H1 (cell line): ENCODE measurements at regions not wholly inside any gene's neighbourhood (a gene's known extent, or its start where the extent isn't known, plus 50 kb on each side); places are given as distances from the start of the nearest gene placed in this dataset.

Experiments
- CTCF ChIA-PET: fragments of 300-600 bp; sonication (Branson Sonifier 250); formaldehyde crosslinking; loops from one replicate; lab custom pipeline; 2021; ENCODE audit not compliant: partially characterized antibody; lab: Charles Lee
- POLR2A ChIA-PET: fragments of 300-600 bp; sonication (Branson Sonifier 250); formaldehyde crosslinking; loops from one replicate; lab custom pipeline; 2021; ENCODE audit warnings: inconsistent platforms; ENCODE audit not compliant: partially characterized antibody; lab: Charles Lee
- DNase-seq, 2 experiments: peaks; one replicate each; pipeline versions ENCODE4 v3.0.0 to v3.0.0-alpha.2; 2010 to 2022; ENCODE audit warnings: low spot score in 2 of 2, low read depth in 1 of 2, mixed read lengths in 1 of 2
- FAIRE-seq: peaks from 2 replicates; lab custom pipeline; 2011; peaks lifted over from hg19 to GRCh38; lab: Jason Lieb, UNC
- H2AFZ ChIP-seq: 2 replicates; pipeline ENCODE4 v1.8.1; 2012; ENCODE audit warnings: low read length, inconsistent platforms
- H2AK5ac ChIP-seq: 2 replicates; pipeline ENCODE4 v1.6.1; 2013; ENCODE audit warnings: low read depth, low read length
- H2BK120ac ChIP-seq: replicated peaks from 2 replicates; pipeline ENCODE3; 2013; ENCODE audit warnings: low read depth, low read length, inconsistent platforms
- H2BK12ac ChIP-seq: 2 replicates; pipeline ENCODE4 v1.6.1; 2013; ENCODE audit warnings: low read depth, low read length
- H2BK15ac ChIP-seq: 2 replicates; pipeline ENCODE4 v1.6.1; 2013; ENCODE audit warnings: low read length
- H2BK20ac ChIP-seq: 2 replicates; pipeline ENCODE4 v1.6.1; 2013; ENCODE audit warnings: low read length
- H2BK5ac ChIP-seq: 2 replicates; pipeline ENCODE4 v1.6.1; 2013; ENCODE audit warnings: low read depth, low read length
- H3K14ac ChIP-seq: 2 replicates; pipeline ENCODE4 v1.6.1; 2013; ENCODE audit warnings: inconsistent platforms; ENCODE audit not compliant: insufficient read length
- H3K18ac ChIP-seq: 2 replicates; pipeline ENCODE4 v1.6.1; 2013; ENCODE audit warnings: low read length; ENCODE audit errors: extremely low read depth
- H3K23ac ChIP-seq: 2 replicates; pipeline ENCODE4 v1.6.1; 2013; ENCODE audit warnings: inconsistent platforms; ENCODE audit not compliant: insufficient read length
- H3K23me2 ChIP-seq: 2 replicates; pipeline ENCODE4 v1.6.1; 2013; ENCODE audit warnings: low read depth, low read length
- H3K27ac ChIP-seq: 2 replicates; pipeline ENCODE4 v1.6.1; 2011; ENCODE audit warnings: low read depth, low read length, inconsistent platforms
- H3K27me3 ChIP-seq, 4 experiments: replicated peaks in 1 of 4; 1 replicate in 1 of 4; 2 replicates in 3 of 4; pipeline versions ENCODE4 v1.6.1 to v1.8.1; 2011 to 2013; ENCODE audit warnings: low read length in 3 of 4, mild to moderate bottlenecking in 3 of 4, inconsistent platforms in 2 of 4, mixed read lengths in 2 of 4, moderate library complexity in 1 of 4; ENCODE audit not compliant: control insufficient read depth in 3 of 4, insufficient read depth in 3 of 4; ENCODE audit errors: extremely low read depth in 1 of 4
- H3K36me3 ChIP-seq, 4 experiments: 2 replicates each; pipeline versions ENCODE4 v1.6.1 to v1.8.1; 2011 to 2013; ENCODE audit warnings: mild to moderate bottlenecking in 4 of 4, low read length in 3 of 4, moderate library complexity in 2 of 4, control low read depth in 1 of 4, inconsistent platforms in 1 of 4; ENCODE audit not compliant: insufficient read depth in 4 of 4, control insufficient read depth in 2 of 4
- H3K4ac ChIP-seq: replicated peaks from 2 replicates; pipeline ENCODE3; 2013; ENCODE audit warnings: low read length, low read depth, mixed read lengths, inconsistent platforms; ENCODE audit not compliant: insufficient read length
- H3K4me1 ChIP-seq, 4 experiments: replicated peaks in 1 of 4; 1 replicate in 1 of 4; 2 replicates in 3 of 4; pipeline versions ENCODE4 v1.6.1 to v1.8.1; 2011 to 2013; ENCODE audit warnings: low read length in 3 of 4, inconsistent platforms in 2 of 4, mixed read lengths in 1 of 4; ENCODE audit not compliant: insufficient read depth in 4 of 4, control insufficient read depth in 3 of 4
- H3K4me2 ChIP-seq, 2 experiments: 2 replicates each; pipeline versions ENCODE4 v1.6.1 to v1.8.1; 2011 to 2013; ENCODE audit warnings: low read depth in 2 of 2, low read length in 2 of 2, control low read depth in 1 of 2, inconsistent platforms in 1 of 2, mild to moderate bottlenecking in 1 of 2; ENCODE audit not compliant: insufficient read depth in 1 of 2
- H3K4me3 ChIP-seq, 4 experiments: fragments of 200-600, 300-600 bp in 1 of 4; sonication (generic), shearing (Covaris generic), sonication (Bioruptor Twin) in 1 of 4; 2 replicates each; pipeline versions ENCODE4 v1.5.1 to v1.8.1; 2011 to 2016; ENCODE audit warnings: low read length in 4 of 4, low read depth in 3 of 4, control low read depth in 2 of 4, inconsistent platforms in 2 of 4, mild to moderate bottlenecking in 2 of 4, mixed read lengths in 1 of 4, moderate library complexity in 1 of 4; ENCODE audit not compliant: insufficient read depth in 2 of 4; ENCODE audit errors: extremely low read depth in 1 of 4
- H3K56ac ChIP-seq: replicated peaks from 2 replicates; pipeline ENCODE3; 2013; ENCODE audit warnings: low read depth, mild to moderate bottlenecking, mixed read lengths, low read length, inconsistent platforms; ENCODE audit not compliant: insufficient read length
- H3K79me1 ChIP-seq: 2 replicates; pipeline ENCODE4 v1.6.1; 2013; ENCODE audit warnings: low read depth, low read length, control low read depth
- H3K79me2 ChIP-seq, 2 experiments: 2 replicates each; pipeline versions ENCODE4 v1.6.1 to v1.8.1; 2012 to 2013; ENCODE audit warnings: low read length in 2 of 2, mild to moderate bottlenecking in 2 of 2, inconsistent platforms in 1 of 2; ENCODE audit not compliant: insufficient read depth in 2 of 2, control insufficient read depth in 1 of 2
- H3K9ac ChIP-seq, 4 experiments: replicated peaks in 1 of 4; 1 replicate in 1 of 4; 2 replicates in 3 of 4; pipeline versions ENCODE4 v1.6.1 to v1.8.1; 2011 to 2013; ENCODE audit warnings: low read depth in 3 of 4, low read length in 3 of 4, control low read depth in 2 of 4, mild to moderate bottlenecking in 2 of 4, moderate library complexity in 2 of 4, inconsistent platforms in 1 of 4; ENCODE audit errors: extremely low read depth in 1 of 4
- H3K9me3 ChIP-seq, 2 experiments: 2 replicates each; pipeline versions ENCODE4 v1.6.1 to v1.8.1; 2012 to 2013; ENCODE audit warnings: mild to moderate bottlenecking in 2 of 2, moderate library complexity in 2 of 2, control low read depth in 1 of 2, inconsistent platforms in 1 of 2, low read depth in 1 of 2, low read length in 1 of 2, mixed read lengths in 1 of 2; ENCODE audit not compliant: insufficient read depth in 2 of 2
- H4K20me1 ChIP-seq, 2 experiments: replicated peaks in 1 of 2; 2 replicates each; pipeline versions ENCODE3 to v1.8.1; 2011 to 2013; ENCODE audit warnings: inconsistent platforms in 2 of 2, low read length in 2 of 2, mild to moderate bottlenecking in 1 of 2; ENCODE audit not compliant: insufficient read depth in 2 of 2, control insufficient read depth in 1 of 2
- H4K5ac ChIP-seq: 2 replicates; pipeline ENCODE4 v1.6.1; 2013; ENCODE audit warnings: low read length, low read depth, mixed read lengths, inconsistent platforms; ENCODE audit not compliant: insufficient read length
- H4K8ac ChIP-seq: 2 replicates; pipeline ENCODE4 v1.8.0; 2013; ENCODE audit warnings: mild to moderate bottlenecking, moderate library complexity, low read length, inconsistent platforms; ENCODE audit not compliant: insufficient read depth; ENCODE audit errors: extremely low read depth
- H4K91ac ChIP-seq: replicated peaks from 2 replicates; pipeline ENCODE3; 2013; ENCODE audit warnings: low read length, mixed read lengths, inconsistent platforms; ENCODE audit not compliant: insufficient read length
- BCL11A ChIP-seq, 2 experiments: IDR thresholded peaks; one replicate each; pipeline ENCODE4 v1.6.1; 2011; ENCODE audit warnings: low read depth in 2 of 2, low read length in 2 of 2, mild to moderate bottlenecking in 2 of 2
- CHD1 ChIP-seq: IDR thresholded peaks from 2 replicates; pipeline ENCODE4 v1.6.1; 2012; ENCODE audit warnings: low read depth, low read length, improper control_type of control experiment
- GTF2F1 ChIP-seq: IDR thresholded peaks from 2 replicates; pipeline ENCODE4 v1.6.1; 2012; ENCODE audit warnings: low read depth, low read length, improper control_type of control experiment, borderline replicate concordance
- MAX ChIP-seq: IDR thresholded peaks from 2 replicates; pipeline ENCODE4 v1.6.1; 2012; ENCODE audit warnings: inconsistent platforms
- NANOG ChIP-seq: IDR thresholded peaks from 2 replicates; pipeline ENCODE4 v1.6.1; 2011; ENCODE audit warnings: low read length, low read depth, mild to moderate bottlenecking, inconsistent platforms; ENCODE audit not compliant: insufficient read depth, poor library complexity, severe bottlenecking
- RAD21 ChIP-seq, 2 experiments: IDR thresholded peaks in 1 of 2; conservative IDR thresholded peaks in 1 of 2; 2 replicates each; pipeline ENCODE4 v1.6.1; 2011; ENCODE audit warnings: low read depth in 2 of 2, low read length in 2 of 2, improper control_type of control experiment in 1 of 2, inconsistent platforms in 1 of 2, mild to moderate bottlenecking in 1 of 2, moderate library complexity in 1 of 2
- RXRA ChIP-seq: IDR thresholded peaks from 2 replicates; pipeline ENCODE4 v1.6.1; 2011; ENCODE audit warnings: low read depth, mild to moderate bottlenecking, low read length, moderate library complexity; ENCODE audit not compliant: insufficient read depth
- SUZ12 ChIP-seq: fragments of 200-600 bp; sonication (generic); IDR thresholded peaks from 2 replicates; pipeline ENCODE4 v1.6.1; 2012; ENCODE audit warnings: mild to moderate bottlenecking, inconsistent platforms, low read length, moderate library complexity, mixed read lengths
- YY1 ChIP-seq: IDR thresholded peaks from 2 replicates; pipeline ENCODE4 v1.6.1; 2011; ENCODE audit warnings: low read depth, mild to moderate bottlenecking, low read length
- WGBS, 2 experiments: shearing (Covaris generic) in 1 of 2; methylation state at CpG; one replicate each; pipeline versions ENCODE4 v1.1.6 to v1.1.7; 2013 to 2015; ENCODE audit warnings: low lambda C conversion rate in 2 of 2, mixed read lengths in 2 of 2, inconsistent platforms in 1 of 2, low coverage in 1 of 2, missing lambda C conversion rate in 1 of 2; ENCODE audit not compliant: insufficient replicate concordance in 2 of 2, insufficient coverage in 1 of 2, insufficient read length in 1 of 2; ENCODE audit errors: extremely low coverage in 1 of 2, missing lambda C conversion rate in 1 of 2; 5-methylcytosine and 5-hydroxymethylcytosine counted together

- Histone ChIP-seq H2BK15ac (no peak overlapping the region), H3K9me3 (no peaks in the 10 kb centered on the region), H2BK120ac (no peak overlapping the region), H3K4me2 (no peak overlapping the region), H2BK20ac (no peak overlapping the region), H3K4me3 (no peak overlapping the region), H3K9ac (no peak overlapping the region), H2AFZ (no peak overlapping the region), H3K36me3 (no peaks in the 10 kb centered on the region), H4K91ac (no peak overlapping the region), H3K18ac (no peak overlapping the region), H3K23me2 (no peaks in the 10 kb centered on the region), H3K4ac (no peak overlapping the region), H4K8ac (no peak overlapping the region), H3K79me1 (no peaks in the 10 kb centered on the region), H3K4me1 (no peaks in the 10 kb centered on the region; a peak in 1 of 7 replicates), H3K23ac (no peak overlapping the region), H3K27ac (no peak overlapping the region), H2BK12ac (no peak overlapping the region), H2AK5ac (no peak overlapping the region), H3K79me2 (no peaks in the 10 kb centered on the region), H3K56ac (no peak overlapping the region), H4K20me1 (no peaks in the 10 kb centered on the region), H2BK5ac (no peak overlapping the region), H3K14ac (no peak overlapping the region), H4K5ac (no peak overlapping the region), H3K27me3 (0 out of 7 replicates have a peak, but pooled peaks cover 0 to under 1% (median 0%) of the 10 kb centered on the region in 4 experiments)
- WGBS, 2 experiments = 88% methylated on average over 8 of the region's 8 CpGs; no CpG with 5 or more reads in 1 of the 2 experiments
- CTCF ChIA-PET = interaction anchor here (0.9 to 7.2 kb wide), 6 partner anchors 10 to 202 kb away, joined by 3 to 47 read pairs (median 4); no protein-coding TSS in a partner anchor
- no peak for DNase-seq
- no peak for FAIRE-seq
- POLR2A ChIA-PET = interaction anchor here (0.7 kb wide), 1 partner anchor 15 kb away, joined by 3 read pairs; no protein-coding TSS in a partner anchor
- no peak for TF ChIP-seq GTF2F1
- TF ChIP-seq YY1 = no peak
- TF ChIP-seq SUZ12 = no peak
- no peak for TF ChIP-seq CHD1
- TF ChIP-seq RXRA = no peak
- no peak for TF ChIP-seq RAD21 (IDR thresholded peaks at IDR 0.05 in 1 of 2, conservative IDR thresholded peaks at IDR 0.05 in 1 of 2; ENCODE audit: low read depth in 2 of 2, low read length in 2 of 2)
- TF ChIP-seq MAX = no peak
- no peak for TF ChIP-seq NANOG
- no peak for TF ChIP-seq BCL11A (IDR thresholded peaks at IDR 0.05; ENCODE audit: low read depth in 2 of 2, low read length in 2 of 2)
Measured at GRCh38 chr2:9782197-9782719, 61.0 kb upstream of the TAF1B start.
